HG03442 (cell line): ENCODE measurements at regions not wholly inside any gene's neighbourhood (a gene's known extent, or its start where the extent isn't known, plus 50 kb on each side); places are given as distances from the start of the nearest gene placed in this dataset.

ENCODE experiments used
- ATAC-seq: cut with Tn5 transposase; IDR thresholded peaks from one replicate; pipeline ENCODE4 v1.9.1; 2021; ENCODE audit warnings: mild to moderate bottlenecking, moderate library complexity; ENCODE audit not compliant: unreplicated experiment

- ATAC-seq, result no peak
Measured at GRCh38 chr3:66592016-66592761, 91.4 kb upstream of the LRIG1 start.

- no peak for ATAC-seq
Measured at GRCh38 chr3:66592927-66593625, 92.3 kb upstream of the LRIG1 start.

- ATAC-seq, result no peak
Measured at GRCh38 chr3:66593978-66594377, 93.2 kb upstream of the LRIG1 start.

GRCh38 chr3:66597308-66597863 is 96.6 kb upstream of the LRIG1 start:
- ATAC-seq, result no peak

- ATAC-seq, result no peak
Measured at GRCh38 chr3:66598168-66598567, 97.3 kb upstream of the LRIG1 start.

GRCh38 chr3:66602237-66602636 is 101.4 kb upstream of the LRIG1 start:
- ATAC-seq, result no peak

- ATAC-seq, result no peak
Measured at GRCh38 chr3:66602691-66603090, 101.9 kb upstream of the LRIG1 start.

- ATAC-seq, result no peak
Measured at GRCh38 chr3:66603151-66603611, 102.4 kb upstream of the LRIG1 start.

GRCh38 chr3:66604481-66604880 is 103.7 kb upstream of the LRIG1 start:
- no peak for ATAC-seq

- no peak for ATAC-seq
Measured at GRCh38 chr3:66606126-66606525, 105.3 kb upstream of the LRIG1 start.

GRCh38 chr3:66606868-66607267 is 106.0 kb upstream of the LRIG1 start:
- no peak for ATAC-seq

GRCh38 chr3:66609660-66610561 is 109.1 kb upstream of the LRIG1 start:
- ATAC-seq, result no peak

GRCh38 chr3:66610562-66610909 is 109.7 kb upstream of the LRIG1 start:
- ATAC-seq, result no peak

- no peak for ATAC-seq
Measured at GRCh38 chr3:66615643-66616301, 115.0 kb upstream of the LRIG1 start.

- no peak for ATAC-seq
Measured at GRCh38 chr3:66617351-66617750, 116.5 kb upstream of the LRIG1 start.

GRCh38 chr3:66618066-66618465 is 117.2 kb upstream of the LRIG1 start:
- no peak for ATAC-seq

GRCh38 chr3:66620296-66620695 is 119.5 kb upstream of the LRIG1 start:
- ATAC-seq, result no peak

- ATAC-seq, result no peak
Measured at GRCh38 chr3:66622756-66623457, 122.1 kb upstream of the LRIG1 start.

GRCh38 chr3:66625505-66626216 is 124.8 kb upstream of the LRIG1 start:
- ATAC-seq, result no peak
